GM06990 (cell line): ENCODE measurements at regions not wholly inside any gene's neighbourhood (a gene's known extent, or its start where the extent isn't known, plus 50 kb on each side); places are given as distances from the start of the nearest gene placed in this dataset.

ENCODE experiments used
- DNase-seq: peaks from one replicate; pipeline ENCODE4 v3.0.0-alpha.2; 2011; ENCODE audit not compliant: insufficient read length; ENCODE audit errors: extremely low read depth
- H3K27me3 ChIP-seq: replicated peaks from 2 replicates; pipeline ENCODE4 v1.6.0; 2011; ENCODE audit warnings: low read length; ENCODE audit not compliant: control insufficient read depth, insufficient read depth
- H3K36me3 ChIP-seq: 2 replicates; pipeline ENCODE4 v1.5.1; 2011; ENCODE audit warnings: low read length; ENCODE audit not compliant: control insufficient read depth, insufficient read depth
- H3K4me3 ChIP-seq: replicated peaks from 2 replicates; pipeline ENCODE4 v1.5.1; 2011; ENCODE audit warnings: low read depth, mild to moderate bottlenecking, control low read depth, low read length
- CTCF ChIP-seq: IDR thresholded peaks from 2 replicates; pipeline ENCODE4 v1.5.1; 2011; ENCODE audit warnings: low read length, control low read depth, mild to moderate bottlenecking, inconsistent platforms; ENCODE audit not compliant: insufficient read depth, poor library complexity, severe bottlenecking

- H3K27me3 ChIP-seq, result no peaks in the 10 kb centered on the region
- H3K4me3 ChIP-seq, result no peak overlapping the region
- H3K36me3 ChIP-seq, result no peaks in the 10 kb centered on the region
- TF ChIP-seq CTCF, result no peak
- DNase-seq, result no peak
These were observed 162.0 kb downstream of the RTP5 start for GRCh38 chr2:242031481-242032019.

DNA sequence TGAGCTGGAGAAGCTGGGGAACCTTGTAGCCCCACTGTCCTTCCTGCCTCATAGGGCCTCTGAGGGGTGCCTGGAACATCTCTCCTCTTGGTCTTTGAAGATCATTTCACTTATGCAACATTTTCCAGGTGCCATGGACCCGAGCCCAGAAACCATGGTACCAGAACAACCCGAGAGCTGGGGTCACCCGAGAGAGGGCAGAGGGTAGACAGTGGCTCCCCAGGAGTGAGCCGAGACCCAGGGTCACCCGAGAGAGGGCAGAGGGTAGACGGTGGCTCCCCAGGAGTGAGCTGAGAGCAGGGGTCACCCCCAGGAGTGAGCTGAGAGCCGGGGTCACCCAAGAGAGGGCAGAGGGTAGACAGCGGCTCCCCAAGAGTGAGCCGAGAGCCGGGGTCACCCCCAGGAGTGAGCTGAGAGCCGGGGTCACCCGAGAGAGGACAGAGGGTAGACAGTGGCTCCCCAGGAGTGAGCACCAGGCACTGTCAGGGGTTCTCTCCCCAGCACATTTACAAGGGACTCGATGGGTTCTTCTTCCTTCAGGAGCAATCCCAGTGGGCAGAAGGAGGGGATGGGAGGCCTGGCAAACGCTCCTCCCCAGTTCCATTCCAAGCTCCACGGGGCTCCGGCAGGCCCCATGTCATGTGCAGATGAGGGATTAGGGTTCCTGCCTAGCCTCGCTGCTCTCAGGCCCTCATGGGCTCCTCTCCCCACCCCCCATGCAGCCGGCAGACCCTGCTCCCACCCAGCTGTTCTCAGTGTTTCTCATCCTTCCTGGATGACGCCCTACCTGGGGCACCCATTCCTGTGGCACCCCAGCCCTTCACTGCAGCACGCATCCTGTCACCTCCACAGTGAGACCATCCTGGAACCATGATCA lies 163.5 kb downstream of the RTP5 start:
- TF ChIP-seq CTCF, result no peak
- no peak for DNase-seq
- no peaks in the 10 kb centered on the region for H3K36me3 ChIP-seq
- no peak overlapping the region for H3K4me3 ChIP-seq
- no peaks in the 10 kb centered on the region for H3K27me3 ChIP-seq

GRCh38 chr2:242034138-242034537 lies 164.6 kb downstream of the RTP5 start:
- TF ChIP-seq CTCF, result no peak
- Histone ChIP-seq H3K27me3 (no peaks in the 10 kb centered on the region), H3K4me3 (no peak overlapping the region), H3K36me3 (no peaks in the 10 kb centered on the region)
- DNase-seq, result no peak

- Histone ChIP-seq H3K27me3 (no peaks in the 10 kb centered on the region), H3K4me3 (no peak overlapping the region), H3K36me3 (no peaks in the 10 kb centered on the region)
- no peak for TF ChIP-seq CTCF
- no peak for DNase-seq
These were observed 165.7 kb downstream of the RTP5 start for GRCh38 chr2:242034996-242035814.

GRCh38 chr2:242035858-242036652 lies 166.5 kb downstream of the RTP5 start:
- H3K27me3 ChIP-seq, result no peaks in the 10 kb centered on the region

More at GRCh38 chr2:242035858-242036652, 166.5 kb downstream of the RTP5 start:
- H3K4me3 ChIP-seq, result no peak overlapping the region
- TF ChIP-seq CTCF, result no peak
- no peak for DNase-seq
- no peaks in the 10 kb centered on the region for H3K36me3 ChIP-seq
